Liver (tissue), 8 donors: ENCODE measurements at regions not wholly inside any gene's neighbourhood (a gene's known extent, or its start where the extent isn't known, plus 50 kb on each side); places are given as distances from the start of the nearest gene placed in this dataset.

Source experiments
- DNase-seq: peaks from one replicate; pipeline ENCODE4 v3.0.0-alpha.2; 2017; ENCODE audit warnings: low spot score
- H3K27ac ChIP-seq, 2 donors: one replicate each; pipeline ENCODE4 v1.7.0; 2013; ENCODE audit warnings: inconsistent platforms in 2 of 2, low read length in 2 of 2, control low read depth in 1 of 2, low read depth in 1 of 2, mild to moderate bottlenecking in 1 of 2
- H3K27me3 ChIP-seq, 4 donors: one replicate each; pipeline versions ENCODE4 v1.6.1 to v1.7.0; 2013; ENCODE audit warnings: low read length in 3 of 4, inconsistent platforms in 1 of 4, mild to moderate bottlenecking in 1 of 4, moderate library complexity in 1 of 4; ENCODE audit not compliant: control insufficient read depth in 4 of 4, insufficient read depth in 4 of 4
- H3K36me3 ChIP-seq, 4 donors: one replicate each; pipeline versions ENCODE4 v1.6.1 to v1.7.0; 2013; ENCODE audit warnings: low read length in 3 of 4, mild to moderate bottlenecking in 3 of 4, low read depth in 1 of 4, moderate library complexity in 1 of 4; ENCODE audit not compliant: control insufficient read depth in 4 of 4, insufficient read depth in 3 of 4
- H3K4me1 ChIP-seq, 4 donors: one replicate each; pipeline versions ENCODE4 v1.6.1 to v1.7.0; 2013; ENCODE audit warnings: low read length in 3 of 4, mild to moderate bottlenecking in 3 of 4, moderate library complexity in 1 of 4; ENCODE audit not compliant: control insufficient read depth in 4 of 4, insufficient read depth in 4 of 4
- H3K4me3 ChIP-seq, 3 donors: one replicate each; pipeline versions ENCODE4 v1.6.1 to v1.7.0; 2013; ENCODE audit warnings: low read length in 3 of 3, control low read depth in 1 of 3, low read depth in 1 of 3, mild to moderate bottlenecking in 1 of 3
- H3K9ac ChIP-seq, 2 donors: one replicate each; pipeline ENCODE4 v1.7.0; 2013; ENCODE audit warnings: low read length in 2 of 2, mild to moderate bottlenecking in 2 of 2, moderate library complexity in 2 of 2, control low read depth in 1 of 2, low read depth in 1 of 2
- H3K9me3 ChIP-seq, 4 donors: one replicate each; pipeline versions ENCODE4 v1.6.1 to v1.7.0; 2013; ENCODE audit warnings: low read length in 3 of 4; ENCODE audit not compliant: control insufficient read depth in 4 of 4
- EGR1 ChIP-seq, 2 donors: IDR thresholded peaks; 2 replicates each; pipeline ENCODE4 v1.6.1; 2016 to 2018; ENCODE audit warnings: antibody characterized with exemption in 2 of 2, low read depth in 2 of 2
- FOXA1 ChIP-seq: IDR thresholded peaks from 2 replicates; pipeline ENCODE4 v1.6.1; 2016; ENCODE audit warnings: antibody characterized with exemption
- FOXA2 ChIP-seq: IDR thresholded peaks from 2 replicates; pipeline ENCODE4 v1.6.1; 2016; ENCODE audit warnings: antibody characterized with exemption
- GABPA ChIP-seq, 2 donors: IDR thresholded peaks in 1 of 2; conservative IDR thresholded peaks in 1 of 2; 2 replicates each; pipeline ENCODE4 v1.6.1; 2016; ENCODE audit warnings: antibody characterized with exemption in 2 of 2, mild to moderate bottlenecking in 1 of 2, moderate library complexity in 1 of 2
- HNF4A ChIP-seq, 2 donors: conservative IDR thresholded peaks; 2 replicates each; pipeline ENCODE4 v1.6.1; 2016; ENCODE audit warnings: antibody characterized with exemption in 2 of 2, mild to moderate bottlenecking in 2 of 2
- JUND ChIP-seq, 2 donors: IDR thresholded peaks; 2 replicates each; pipeline ENCODE4 v1.6.1; 2016; ENCODE audit warnings: antibody characterized with exemption in 2 of 2
- MAX ChIP-seq: IDR thresholded peaks from 2 replicates; pipeline ENCODE4 v1.6.1; 2016; ENCODE audit warnings: antibody characterized with exemption
- NR2F2 ChIP-seq: IDR thresholded peaks from 2 replicates; pipeline ENCODE4 v1.6.1; 2016; ENCODE audit warnings: antibody characterized with exemption
- RAD21 ChIP-seq, 2 donors: IDR thresholded peaks; 2 replicates each; pipeline ENCODE4 v1.6.1; 2016; ENCODE audit warnings: antibody characterized with exemption in 2 of 2, mild to moderate bottlenecking in 2 of 2
- REST ChIP-seq: IDR thresholded peaks from 2 replicates; pipeline ENCODE4 v1.6.1; 2016; ENCODE audit warnings: antibody characterized with exemption, mild to moderate bottlenecking
- RXRA ChIP-seq, 2 donors: IDR thresholded peaks; 2 replicates each; pipeline ENCODE4 v1.6.1; 2017 to 2018; ENCODE audit warnings: antibody characterized with exemption in 2 of 2, mild to moderate bottlenecking in 1 of 2
- SP1 ChIP-seq: IDR thresholded peaks from 2 replicates; pipeline ENCODE4 v1.6.1; 2018; ENCODE audit warnings: antibody characterized with exemption, mild to moderate bottlenecking
- TAF1 ChIP-seq: conservative IDR thresholded peaks from 2 replicates; pipeline ENCODE4 v1.6.1; 2016; ENCODE audit warnings: antibody characterized with exemption, mild to moderate bottlenecking
- YY1 ChIP-seq: IDR thresholded peaks from 2 replicates; pipeline ENCODE4 v1.6.1; 2016; ENCODE audit warnings: antibody characterized with exemption, mild to moderate bottlenecking
- WGBS: extraction: QIAGEN DNeasy Blood & Tissue Kit; methylation state at CpG from one replicate; pipeline ENCODE4 v1.1.7; 2013; 5-methylcytosine and 5-hydroxymethylcytosine counted together
- TF ChIP-seq, protein P1 (sequence below): IDR thresholded peaks from 2 replicates; pipeline ENCODE4 v1.6.1; 2016; ENCODE audit warnings: antibody characterized with exemption
- TF ChIP-seq, protein P2 (sequence below): fragments of 150-350 bp; IDR thresholded peaks from 2 replicates; pipeline ENCODE4 v1.5.1; 2017; ENCODE audit warnings: improper control_type of control experiment, low read depth, low read length; ENCODE audit not compliant: missing input control
- donor health status: healthy.
- donor health status: healthy.
- donor health status: healthy.
- donor health status: healthy.
- donor health status: healthy.

DNA sequence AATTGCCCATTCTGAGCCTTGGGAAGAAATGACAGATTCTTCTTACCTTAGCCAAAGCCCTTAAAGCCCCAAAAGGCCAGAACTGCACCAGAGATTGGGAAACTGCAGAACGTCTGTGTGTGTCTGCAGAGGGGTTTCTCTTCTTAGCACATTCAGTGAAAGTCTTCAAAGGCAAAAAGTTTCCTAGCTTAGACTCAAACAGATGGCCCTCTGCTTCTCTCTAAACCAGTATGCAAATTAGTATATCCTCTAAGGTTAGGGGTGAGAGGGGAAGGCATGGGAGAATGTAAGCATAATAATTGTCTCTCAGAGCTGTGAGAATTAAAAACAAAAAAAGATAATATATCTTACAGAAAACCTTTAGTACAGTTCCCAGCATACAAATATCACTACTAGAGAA is 334.0 kb upstream of the MCTP2 start:
- Histone ChIP-seq H3K9me3 (no peaks in the 10 kb centered on the region), H3K9ac (no peak overlapping the region), H3K27ac (no peak overlapping the region), H3K4me3 (no peak overlapping the region), H3K36me3 (no peaks in the 10 kb centered on the region), H3K27me3 (peaks cover 0 to 6% (median 3%) of the 10 kb centered on the region in 4 donors), H3K4me1 (no peaks in the 10 kb centered on the region)
- WGBS: 36% methylated on average over 1 of the region's 1 CpG
- no peak for TF ChIP-seq SP1
- no peak for TF ChIP-seq RXRA (IDR thresholded peaks at IDR 0.05)
- TF ChIP-seq REST: no peak
- TF ChIP-seq HNF4A (conservative IDR thresholded peaks at IDR 0.05): no peak
- no peak for TF ChIP-seq RAD21 (IDR thresholded peaks at IDR 0.05)
- TF ChIP-seq, protein P1, sequence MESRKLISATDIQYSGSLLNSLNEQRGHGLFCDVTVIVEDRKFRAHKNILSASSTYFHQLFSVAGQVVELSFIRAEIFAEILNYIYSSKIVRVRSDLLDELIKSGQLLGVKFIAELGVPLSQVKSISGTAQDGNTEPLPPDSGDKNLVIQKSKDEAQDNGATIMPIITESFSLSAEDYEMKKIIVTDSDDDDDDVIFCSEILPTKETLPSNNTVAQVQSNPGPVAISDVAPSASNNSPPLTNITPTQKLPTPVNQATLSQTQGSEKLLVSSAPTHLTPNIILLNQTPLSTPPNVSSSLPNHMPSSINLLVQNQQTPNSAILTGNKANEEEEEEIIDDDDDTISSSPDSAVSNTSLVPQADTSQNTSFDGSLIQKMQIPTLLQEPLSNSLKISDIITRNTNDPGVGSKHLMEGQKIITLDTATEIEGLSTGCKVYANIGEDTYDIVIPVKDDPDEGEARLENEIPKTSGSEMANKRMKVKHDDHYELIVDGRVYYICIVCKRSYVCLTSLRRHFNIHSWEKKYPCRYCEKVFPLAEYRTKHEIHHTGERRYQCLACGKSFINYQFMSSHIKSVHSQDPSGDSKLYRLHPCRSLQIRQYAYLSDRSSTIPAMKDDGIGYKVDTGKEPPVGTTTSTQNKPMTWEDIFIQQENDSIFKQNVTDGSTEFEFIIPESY: no peak
- no peak for TF ChIP-seq FOXA1
- no peak for TF ChIP-seq GABPA (IDR thresholded peaks at IDR 0.05 in 1 of 2, conservative IDR thresholded peaks at IDR 0.05 in 1 of 2)
- TF ChIP-seq, protein P2, sequence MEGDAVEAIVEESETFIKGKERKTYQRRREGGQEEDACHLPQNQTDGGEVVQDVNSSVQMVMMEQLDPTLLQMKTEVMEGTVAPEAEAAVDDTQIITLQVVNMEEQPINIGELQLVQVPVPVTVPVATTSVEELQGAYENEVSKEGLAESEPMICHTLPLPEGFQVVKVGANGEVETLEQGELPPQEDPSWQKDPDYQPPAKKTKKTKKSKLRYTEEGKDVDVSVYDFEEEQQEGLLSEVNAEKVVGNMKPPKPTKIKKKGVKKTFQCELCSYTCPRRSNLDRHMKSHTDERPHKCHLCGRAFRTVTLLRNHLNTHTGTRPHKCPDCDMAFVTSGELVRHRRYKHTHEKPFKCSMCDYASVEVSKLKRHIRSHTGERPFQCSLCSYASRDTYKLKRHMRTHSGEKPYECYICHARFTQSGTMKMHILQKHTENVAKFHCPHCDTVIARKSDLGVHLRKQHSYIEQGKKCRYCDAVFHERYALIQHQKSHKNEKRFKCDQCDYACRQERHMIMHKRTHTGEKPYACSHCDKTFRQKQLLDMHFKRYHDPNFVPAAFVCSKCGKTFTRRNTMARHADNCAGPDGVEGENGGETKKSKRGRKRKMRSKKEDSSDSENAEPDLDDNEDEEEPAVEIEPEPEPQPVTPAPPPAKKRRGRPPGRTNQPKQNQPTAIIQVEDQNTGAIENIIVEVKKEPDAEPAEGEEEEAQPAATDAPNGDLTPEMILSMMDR: no peak
- TF ChIP-seq YY1: no peak
- TF ChIP-seq MAX: no peak
- no peak for TF ChIP-seq JUND (IDR thresholded peaks at IDR 0.05)
- no peak for DNase-seq

DNA sequence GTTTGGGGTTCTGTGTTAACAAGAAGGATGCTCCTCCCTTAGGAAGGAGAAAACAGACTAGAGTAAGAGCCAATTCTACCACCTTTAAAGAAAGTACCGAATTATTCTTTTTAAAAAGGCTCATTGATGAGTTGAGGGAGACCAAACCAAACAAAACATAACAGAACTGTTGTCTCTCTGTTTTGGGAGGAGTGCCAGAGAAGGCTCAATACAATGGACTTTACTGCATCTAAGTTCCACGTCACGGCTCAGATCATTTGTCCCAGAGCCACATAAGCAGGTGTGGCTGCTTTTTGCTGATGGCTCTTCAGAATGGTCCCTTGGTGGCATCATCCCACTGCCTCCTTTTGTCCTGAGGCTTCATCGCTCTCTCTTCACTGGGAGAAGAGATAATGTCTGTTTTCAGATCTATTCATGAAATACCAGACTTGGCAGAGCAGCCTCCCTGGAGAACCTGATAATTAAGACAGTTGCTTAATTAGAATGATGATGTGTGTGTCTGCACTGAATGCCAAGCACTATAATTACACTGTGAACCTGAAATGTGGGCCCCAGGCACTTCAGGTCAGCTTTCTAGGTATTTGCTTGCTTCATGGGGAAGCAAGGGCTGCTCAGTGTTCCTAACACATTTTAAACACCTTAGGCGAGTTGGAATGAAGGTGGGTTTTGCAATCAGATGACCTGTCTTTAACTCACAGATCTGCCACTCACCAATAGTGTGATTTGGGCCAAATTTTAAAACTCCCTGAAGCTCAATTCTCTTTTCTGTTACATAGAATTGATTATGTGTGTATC is 335.2 kb upstream of the MCTP2 start:
- TF ChIP-seq, protein P1: no peak
- TF ChIP-seq RXRA (IDR thresholded peaks at IDR 0.05) (no peak), EGR1 (IDR thresholded peaks at IDR 0.05; ENCODE audit: low read depth in 2 of 2) (no peak), YY1 (no peak), REST (no peak), TAF1 (no peak), FOXA2 (no peak), MAX (no peak), NR2F2 (no peak), FOXA1 (no peak), JUND (IDR thresholded peaks at IDR 0.05) (no peak)
- Histone ChIP-seq H3K4me3 (no peak overlapping the region), H3K4me1 (no peaks in the 10 kb centered on the region), H3K9me3 (no peaks in the 10 kb centered on the region), H3K36me3 (no peaks in the 10 kb centered on the region), H3K9ac (no peak overlapping the region), H3K27ac (no peak overlapping the region), H3K27me3 (peaks cover 0 to 3% (median 1%) of the 10 kb centered on the region in 4 donors)
- no peak for DNase-seq
- 69% methylated on average over 5 of the region's 5 CpGs for WGBS
